ENCODE measurements at regions not wholly inside any gene's neighbourhood (a gene's known extent, or its start where the extent isn't known, plus 50 kb on each side); places are given as distances from the start of the nearest gene placed in this dataset.

DNA sequence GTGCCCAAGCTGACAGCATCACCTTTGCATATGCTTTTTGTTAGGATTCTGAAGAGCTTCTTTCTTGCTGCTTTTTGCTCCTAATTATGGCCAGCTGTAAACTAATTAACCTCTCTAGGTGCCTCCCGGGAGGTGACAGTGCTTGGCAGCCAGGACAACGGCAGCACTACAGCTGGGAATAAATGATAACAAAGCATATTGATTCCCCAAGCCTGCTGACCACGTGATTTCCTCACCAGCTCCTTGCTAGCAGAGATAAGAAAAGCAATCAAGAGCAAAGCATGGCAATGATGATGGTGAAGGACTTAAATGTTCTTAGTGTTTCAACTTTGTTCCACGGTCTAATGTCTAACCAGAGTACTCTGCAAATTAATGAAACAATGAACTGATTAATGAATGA is 1074.4 kb upstream of the GYPC start:
- TF ChIP-seq TP53 (CRISPR knock-in tag; IDR thresholded peaks at IDR 0.05) (no peak), ZNF423 (CRISPR knock-in tag; IDR thresholded peaks at IDR 0.05) (no peak), FOXJ3 (CRISPR knock-in tag; IDR thresholded peaks at IDR 0.05; ENCODE audit: borderline replicate concordance) (no peak), JUN (CRISPR knock-in tag; IDR thresholded peaks at IDR 0.05) (no peak)
- TF ChIP-seq, protein P1, sequence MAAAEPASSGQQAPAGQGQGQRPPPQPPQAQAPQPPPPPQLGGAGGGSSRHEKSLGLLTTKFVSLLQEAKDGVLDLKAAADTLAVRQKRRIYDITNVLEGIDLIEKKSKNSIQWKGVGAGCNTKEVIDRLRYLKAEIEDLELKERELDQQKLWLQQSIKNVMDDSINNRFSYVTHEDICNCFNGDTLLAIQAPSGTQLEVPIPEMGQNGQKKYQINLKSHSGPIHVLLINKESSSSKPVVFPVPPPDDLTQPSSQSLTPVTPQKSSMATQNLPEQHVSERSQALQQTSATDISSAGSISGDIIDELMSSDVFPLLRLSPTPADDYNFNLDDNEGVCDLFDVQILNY (CRISPR knock-in tag; IDR thresholded peaks at IDR 0.05), result no peak
- TF ChIP-seq, protein P2, sequence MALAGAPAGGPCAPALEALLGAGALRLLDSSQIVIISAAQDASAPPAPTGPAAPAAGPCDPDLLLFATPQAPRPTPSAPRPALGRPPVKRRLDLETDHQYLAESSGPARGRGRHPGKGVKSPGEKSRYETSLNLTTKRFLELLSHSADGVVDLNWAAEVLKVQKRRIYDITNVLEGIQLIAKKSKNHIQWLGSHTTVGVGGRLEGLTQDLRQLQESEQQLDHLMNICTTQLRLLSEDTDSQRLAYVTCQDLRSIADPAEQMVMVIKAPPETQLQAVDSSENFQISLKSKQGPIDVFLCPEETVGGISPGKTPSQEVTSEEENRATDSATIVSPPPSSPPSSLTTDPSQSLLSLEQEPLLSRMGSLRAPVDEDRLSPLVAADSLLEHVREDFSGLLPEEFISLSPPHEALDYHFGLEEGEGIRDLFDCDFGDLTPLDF (CRISPR knock-in tag; IDR thresholded peaks at IDR 0.05), result no peak
- TF ChIP-seq, protein P3, sequence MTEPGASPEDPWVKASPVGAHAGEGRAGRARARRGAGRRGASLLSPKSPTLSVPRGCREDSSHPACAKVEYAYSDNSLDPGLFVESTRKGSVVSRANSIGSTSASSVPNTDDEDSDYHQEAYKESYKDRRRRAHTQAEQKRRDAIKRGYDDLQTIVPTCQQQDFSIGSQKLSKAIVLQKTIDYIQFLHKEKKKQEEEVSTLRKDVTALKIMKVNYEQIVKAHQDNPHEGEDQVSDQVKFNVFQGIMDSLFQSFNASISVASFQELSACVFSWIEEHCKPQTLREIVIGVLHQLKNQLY (CRISPR knock-in tag; IDR thresholded peaks at IDR 0.05), result no peak
- Mint-ChIP-seq H3K4me1 (no peaks in the 10 kb centered on the region), H3K36me3 (peaks cover 9% of the 10 kb centered on the region)

DNA sequence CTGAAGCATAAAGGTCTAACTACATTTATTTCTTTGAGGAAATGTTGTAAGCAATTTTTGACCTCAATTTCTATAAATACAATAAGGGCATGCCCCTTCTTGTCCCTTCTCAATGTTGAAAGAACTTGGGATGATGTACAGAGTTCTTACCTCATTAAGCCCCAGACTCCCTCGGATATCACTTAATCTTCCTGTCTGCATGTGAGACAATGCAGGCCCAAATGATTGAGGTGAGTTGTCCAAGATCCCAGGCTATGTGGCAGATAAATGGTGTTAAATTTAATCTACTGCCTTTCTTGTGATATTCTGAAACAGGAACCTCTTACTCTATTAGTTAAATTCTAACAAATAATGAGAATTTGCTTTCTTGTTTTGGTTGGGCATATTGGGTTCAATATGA is 1073.4 kb upstream of the GYPC start:
- Mint-ChIP-seq H3K4me3 (no peak overlapping the region), H3K36me3 (peaks cover 10% of the 10 kb centered on the region), H3K27me3 (ENCODE audit: low read depth) (no peaks in the 10 kb centered on the region; the same call in 1 of the 2 replicates), H3K9me3 (peaks cover 29% of the 10 kb centered on the region), H3K4me1 (no peaks in the 10 kb centered on the region), H3K27ac (no peak overlapping the region)
- CTCF ChIA-PET, result no interaction called here
- POLR2A ChIA-PET, result no interaction called here
- DNase-seq (ENCODE audit: low spot score), result no peak
- no peak for ATAC-seq
- TF ChIP-seq, protein P4, sequence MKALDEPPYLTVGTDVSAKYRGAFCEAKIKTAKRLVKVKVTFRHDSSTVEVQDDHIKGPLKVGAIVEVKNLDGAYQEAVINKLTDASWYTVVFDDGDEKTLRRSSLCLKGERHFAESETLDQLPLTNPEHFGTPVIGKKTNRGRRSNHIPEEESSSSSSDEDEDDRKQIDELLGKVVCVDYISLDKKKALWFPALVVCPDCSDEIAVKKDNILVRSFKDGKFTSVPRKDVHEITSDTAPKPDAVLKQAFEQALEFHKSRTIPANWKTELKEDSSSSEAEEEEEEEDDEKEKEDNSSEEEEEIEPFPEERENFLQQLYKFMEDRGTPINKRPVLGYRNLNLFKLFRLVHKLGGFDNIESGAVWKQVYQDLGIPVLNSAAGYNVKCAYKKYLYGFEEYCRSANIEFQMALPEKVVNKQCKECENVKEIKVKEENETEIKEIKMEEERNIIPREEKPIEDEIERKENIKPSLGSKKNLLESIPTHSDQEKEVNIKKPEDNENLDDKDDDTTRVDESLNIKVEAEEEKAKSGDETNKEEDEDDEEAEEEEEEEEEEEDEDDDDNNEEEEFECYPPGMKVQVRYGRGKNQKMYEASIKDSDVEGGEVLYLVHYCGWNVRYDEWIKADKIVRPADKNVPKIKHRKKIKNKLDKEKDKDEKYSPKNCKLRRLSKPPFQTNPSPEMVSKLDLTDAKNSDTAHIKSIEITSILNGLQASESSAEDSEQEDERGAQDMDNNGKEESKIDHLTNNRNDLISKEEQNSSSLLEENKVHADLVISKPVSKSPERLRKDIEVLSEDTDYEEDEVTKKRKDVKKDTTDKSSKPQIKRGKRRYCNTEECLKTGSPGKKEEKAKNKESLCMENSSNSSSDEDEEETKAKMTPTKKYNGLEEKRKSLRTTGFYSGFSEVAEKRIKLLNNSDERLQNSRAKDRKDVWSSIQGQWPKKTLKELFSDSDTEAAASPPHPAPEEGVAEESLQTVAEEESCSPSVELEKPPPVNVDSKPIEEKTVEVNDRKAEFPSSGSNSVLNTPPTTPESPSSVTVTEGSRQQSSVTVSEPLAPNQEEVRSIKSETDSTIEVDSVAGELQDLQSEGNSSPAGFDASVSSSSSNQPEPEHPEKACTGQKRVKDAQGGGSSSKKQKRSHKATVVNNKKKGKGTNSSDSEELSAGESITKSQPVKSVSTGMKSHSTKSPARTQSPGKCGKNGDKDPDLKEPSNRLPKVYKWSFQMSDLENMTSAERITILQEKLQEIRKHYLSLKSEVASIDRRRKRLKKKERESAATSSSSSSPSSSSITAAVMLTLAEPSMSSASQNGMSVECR (CRISPR knock-in tag; IDR thresholded peaks at IDR 0.05; ENCODE audit: borderline replicate concordance), result no peak
- TF ChIP-seq FOXP1 (CRISPR knock-in tag; IDR thresholded peaks at IDR 0.05; ENCODE audit: borderline replicate concordance) (no peak), MXD4 (CRISPR knock-in tag; IDR thresholded peaks at IDR 0.05; ENCODE audit: borderline replicate concordance) (no peak), RELA (CRISPR knock-in tag; IDR thresholded peaks at IDR 0.05; ENCODE audit: borderline replicate concordance) (no peak), CREB1 (CRISPR knock-in tag; IDR thresholded peaks at IDR 0.05) (no peak), ZNF121 (CRISPR knock-in tag; IDR thresholded peaks at IDR 0.05) (no peak), ZNF423 (CRISPR knock-in tag; IDR thresholded peaks at IDR 0.05) (no peak), TEAD1 (CRISPR knock-in tag; IDR thresholded peaks at IDR 0.05) (no peak), HMGA2 (CRISPR knock-in tag; IDR thresholded peaks at IDR 0.05) (no peak), ZNF232 (CRISPR knock-in tag; IDR thresholded peaks at IDR 0.05) (no peak), KAT7 (CRISPR knock-in tag; IDR thresholded peaks at IDR 0.05; ENCODE audit: borderline replicate concordance) (no peak)
- TF ChIP-seq, protein P5, sequence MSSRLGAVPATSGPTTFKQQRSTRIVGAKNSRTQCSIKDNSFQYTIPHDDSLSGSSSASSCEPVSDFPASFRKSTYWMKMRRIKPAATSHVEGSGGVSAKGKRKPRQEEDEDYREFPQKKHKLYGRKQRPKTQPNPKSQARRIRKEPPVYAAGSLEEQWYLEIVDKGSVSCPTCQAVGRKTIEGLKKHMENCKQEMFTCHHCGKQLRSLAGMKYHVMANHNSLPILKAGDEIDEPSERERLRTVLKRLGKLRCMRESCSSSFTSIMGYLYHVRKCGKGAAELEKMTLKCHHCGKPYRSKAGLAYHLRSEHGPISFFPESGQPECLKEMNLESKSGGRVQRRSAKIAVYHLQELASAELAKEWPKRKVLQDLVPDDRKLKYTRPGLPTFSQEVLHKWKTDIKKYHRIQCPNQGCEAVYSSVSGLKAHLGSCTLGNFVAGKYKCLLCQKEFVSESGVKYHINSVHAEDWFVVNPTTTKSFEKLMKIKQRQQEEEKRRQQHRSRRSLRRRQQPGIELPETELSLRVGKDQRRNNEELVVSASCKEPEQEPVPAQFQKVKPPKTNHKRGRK (CRISPR knock-in tag; IDR thresholded peaks at IDR 0.05; ENCODE audit: borderline replicate concordance), result no peak
- TF ChIP-seq, protein P6, sequence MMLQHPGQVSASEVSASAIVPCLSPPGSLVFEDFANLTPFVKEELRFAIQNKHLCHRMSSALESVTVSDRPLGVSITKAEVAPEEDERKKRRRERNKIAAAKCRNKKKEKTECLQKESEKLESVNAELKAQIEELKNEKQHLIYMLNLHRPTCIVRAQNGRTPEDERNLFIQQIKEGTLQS (CRISPR knock-in tag; conservative IDR thresholded peaks at IDR 0.05), result no peak
- TF ChIP-seq, protein P3 (CRISPR knock-in tag; IDR thresholded peaks at IDR 0.05), result no peak
- TF ChIP-seq, protein P7, sequence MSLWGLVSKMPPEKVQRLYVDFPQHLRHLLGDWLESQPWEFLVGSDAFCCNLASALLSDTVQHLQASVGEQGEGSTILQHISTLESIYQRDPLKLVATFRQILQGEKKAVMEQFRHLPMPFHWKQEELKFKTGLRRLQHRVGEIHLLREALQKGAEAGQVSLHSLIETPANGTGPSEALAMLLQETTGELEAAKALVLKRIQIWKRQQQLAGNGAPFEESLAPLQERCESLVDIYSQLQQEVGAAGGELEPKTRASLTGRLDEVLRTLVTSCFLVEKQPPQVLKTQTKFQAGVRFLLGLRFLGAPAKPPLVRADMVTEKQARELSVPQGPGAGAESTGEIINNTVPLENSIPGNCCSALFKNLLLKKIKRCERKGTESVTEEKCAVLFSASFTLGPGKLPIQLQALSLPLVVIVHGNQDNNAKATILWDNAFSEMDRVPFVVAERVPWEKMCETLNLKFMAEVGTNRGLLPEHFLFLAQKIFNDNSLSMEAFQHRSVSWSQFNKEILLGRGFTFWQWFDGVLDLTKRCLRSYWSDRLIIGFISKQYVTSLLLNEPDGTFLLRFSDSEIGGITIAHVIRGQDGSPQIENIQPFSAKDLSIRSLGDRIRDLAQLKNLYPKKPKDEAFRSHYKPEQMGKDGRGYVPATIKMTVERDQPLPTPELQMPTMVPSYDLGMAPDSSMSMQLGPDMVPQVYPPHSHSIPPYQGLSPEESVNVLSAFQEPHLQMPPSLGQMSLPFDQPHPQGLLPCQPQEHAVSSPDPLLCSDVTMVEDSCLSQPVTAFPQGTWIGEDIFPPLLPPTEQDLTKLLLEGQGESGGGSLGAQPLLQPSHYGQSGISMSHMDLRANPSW (CRISPR knock-in tag; conservative IDR thresholded peaks at IDR 0.05; ENCODE audit: low read depth), result no peak
- TF ChIP-seq, protein P8, sequence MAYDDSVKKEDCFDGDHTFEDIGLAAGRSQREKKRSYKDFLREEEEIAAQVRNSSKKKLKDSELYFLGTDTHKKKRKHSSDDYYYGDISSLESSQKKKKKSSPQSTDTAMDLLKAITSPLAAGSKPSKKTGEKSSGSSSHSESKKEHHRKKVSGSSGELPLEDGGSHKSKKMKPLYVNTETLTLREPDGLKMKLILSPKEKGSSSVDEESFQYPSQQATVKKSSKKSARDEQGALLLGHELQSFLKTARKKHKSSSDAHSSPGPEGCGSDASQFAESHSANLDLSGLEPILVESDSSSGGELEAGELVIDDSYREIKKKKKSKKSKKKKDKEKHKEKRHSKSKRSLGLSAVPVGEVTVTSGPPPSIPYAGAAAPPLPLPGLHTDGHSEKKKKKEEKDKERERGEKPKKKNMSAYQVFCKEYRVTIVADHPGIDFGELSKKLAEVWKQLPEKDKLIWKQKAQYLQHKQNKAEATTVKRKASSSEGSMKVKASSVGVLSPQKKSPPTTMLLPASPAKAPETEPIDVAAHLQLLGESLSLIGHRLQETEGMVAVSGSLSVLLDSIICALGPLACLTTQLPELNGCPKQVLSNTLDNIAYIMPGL (CRISPR knock-in tag; IDR thresholded peaks at IDR 0.05), result no peak

More for the DNA sequence above, 1074.4 kb upstream of the GYPC start:
- CTCF ChIA-PET, result no interaction called here
- Mint-ChIP-seq H3K27ac (no peak overlapping the region), H3K27me3 (ENCODE audit: low read depth) (no peaks in the 10 kb centered on the region; the same call in 1 of the 2 replicates), H3K9me3 (peaks cover 26% of the 10 kb centered on the region), H3K4me3 (no peak overlapping the region)
- POLR2A ChIA-PET, result no interaction called here
- DNase-seq (ENCODE audit: low spot score) (no peak), ATAC-seq (no peak)

Data from WTC11 (cell line).